AG09319 (cell line): ENCODE measurements at regions not wholly inside any gene's neighbourhood (a gene's known extent, or its start where the extent isn't known, plus 50 kb on each side); places are given as distances from the start of the nearest gene placed in this dataset.

Source experiments
- DNase-seq: peaks from one replicate; pipeline ENCODE4 v3.0.0-alpha.2; 2010; ENCODE audit warnings: low read depth; ENCODE audit errors: extremely low read depth
- CTCF ChIP-seq: IDR thresholded peaks from 2 replicates; pipeline ENCODE4 v1.5.1; 2011; ENCODE audit warnings: low read depth, mild to moderate bottlenecking, inconsistent platforms, low read length, moderate library complexity

GRCh38 chr10:78929541-78929940 lies 139.2 kb upstream of the ZMIZ1 start:
- no peak for DNase-seq
- TF ChIP-seq CTCF, result no peak

GRCh38 chr10:78931321-78932053 lies 137.3 kb upstream of the ZMIZ1 start:
- no peak for TF ChIP-seq CTCF
- DNase-seq, result peak; percentile 95

- DNase-seq, result no peak
- no peak for TF ChIP-seq CTCF
These were observed 136.7 kb upstream of the ZMIZ1 start for GRCh38 chr10:78932054-78932386.

- no peak for TF ChIP-seq CTCF
These were observed 135.9 kb upstream of the ZMIZ1 start for GRCh38 chr10:78932861-78933260.

GRCh38 chr10:78933828-78934531 lies 134.8 kb upstream of the ZMIZ1 start:
- DNase-seq, result no peak
- no peak for TF ChIP-seq CTCF

More at GRCh38 chr10:78932861-78933260, 135.9 kb upstream of the ZMIZ1 start:
- DNase-seq, result no peak

- no peak for TF ChIP-seq CTCF
- DNase-seq, result no peak
These were observed 134.3 kb upstream of the ZMIZ1 start for GRCh38 chr10:78934532-78934898.

- DNase-seq, result no peak
- TF ChIP-seq CTCF, result no peak
These were observed 133.7 kb upstream of the ZMIZ1 start for GRCh38 chr10:78934994-78935602.
